Neural progenitor cell (in vitro differentiated cells): ENCODE measurements at regions not wholly inside any gene's neighbourhood (a gene's known extent, or its start where the extent isn't known, plus 50 kb on each side); places are given as distances from the start of the nearest gene placed in this dataset.

Source experiments
- CTCF ChIP-seq: fragments of 200-600 bp; sonication (generic); IDR thresholded peaks from 2 replicates; pipeline ENCODE4 v1.5.1; 2017; ENCODE audit warnings: antibody characterized with exemption, mild to moderate bottlenecking
- EZH2 ChIP-seq: fragments of 200-600 bp; sonication (generic); IDR thresholded peaks from 2 replicates; pipeline ENCODE4 v1.6.1; 2017; ENCODE audit warnings: antibody characterized with exemption, mild to moderate bottlenecking, moderate library complexity
- EZH2phosphoT487 ChIP-seq: fragments of 200-600 bp; sonication (generic); IDR thresholded peaks from 2 replicates; pipeline ENCODE4 v1.6.1; 2017; ENCODE audit warnings: antibody characterized with exemption

DNA sequence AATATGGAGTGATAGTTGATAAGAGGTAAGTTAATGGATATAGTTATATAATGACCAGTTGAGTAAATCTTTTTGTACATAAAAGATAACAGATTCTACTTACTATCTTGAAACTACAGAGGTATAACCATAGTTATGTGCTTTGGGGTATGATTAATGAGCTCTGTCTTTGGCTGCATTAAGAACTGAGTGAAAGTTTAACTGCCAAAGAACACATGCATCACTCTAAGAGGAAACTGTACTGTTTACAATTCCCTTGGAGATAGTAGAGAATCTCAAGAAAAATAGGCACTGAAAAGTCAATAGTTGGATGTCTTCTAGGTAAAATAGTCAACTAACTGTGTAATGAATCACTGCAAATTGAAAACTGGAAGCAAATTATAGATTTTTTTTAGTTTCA, 1129.5 kb downstream of the EPHA7 start:
- no peak for TF ChIP-seq CTCF
- TF ChIP-seq EZH2, result no peak
- TF ChIP-seq EZH2phosphoT487, result no peak
